CD14-positive monocyte (primary cell): ENCODE measurements at regions not wholly inside any gene's neighbourhood (a gene's known extent, or its start where the extent isn't known, plus 50 kb on each side); places are given as distances from the start of the nearest gene placed in this dataset.
"Not testable (repeated sequence)": the region's sequence is repeated elsewhere in the genome, so short reads cannot be mapped to it uniquely, and the experiment has no call there.

Source experiments
- DNase-seq, 3 donors: peaks; one replicate each; pipeline ENCODE4 v3.0.0-alpha.2; 2011 to 2022
- H2AFZ ChIP-seq: 2 replicates; pipeline ENCODE4 v1.6.0; 2012; ENCODE audit warnings: mild to moderate bottlenecking, low read depth, low read length, inconsistent platforms; ENCODE audit not compliant: insufficient read depth, poor library complexity, severe bottlenecking
- H3K27ac ChIP-seq, 2 donors: 1 replicate in 1 of 2; 2 replicates in 1 of 2; pipeline ENCODE4 v1.5.1; 2012 to 2013; ENCODE audit warnings: low read length in 2 of 2, control low read depth in 1 of 2, inconsistent platforms in 1 of 2, low read depth in 1 of 2, mild to moderate bottlenecking in 1 of 2
- H3K27me3 ChIP-seq, 2 donors: one replicate each; pipeline versions ENCODE4 v1.6.0 to v1.6.1; 2011 to 2013; ENCODE audit warnings: low read length in 2 of 2; ENCODE audit not compliant: control insufficient read depth in 2 of 2, insufficient read depth in 2 of 2
- H3K36me3 ChIP-seq, 2 donors: replicated peaks in 1 of 2; 1 replicate in 1 of 2; 2 replicates in 1 of 2; pipeline versions ENCODE4 v1.5.1 to v1.6.1; 2012 to 2013; ENCODE audit warnings: low read length in 2 of 2, control low read depth in 1 of 2, inconsistent platforms in 1 of 2, mild to moderate bottlenecking in 1 of 2; ENCODE audit not compliant: insufficient read depth in 2 of 2, control insufficient read depth in 1 of 2
- H3K4me1 ChIP-seq, 2 donors: 1 replicate in 1 of 2; 2 replicates in 1 of 2; pipeline versions ENCODE4 v1.5.1 to v1.6.1; 2012 to 2013; ENCODE audit warnings: low read length in 2 of 2, control low read depth in 1 of 2, inconsistent platforms in 1 of 2, mild to moderate bottlenecking in 1 of 2, moderate library complexity in 1 of 2; ENCODE audit not compliant: insufficient read depth in 2 of 2, control insufficient read depth in 1 of 2
- H3K4me2 ChIP-seq: replicated peaks from 2 replicates; pipeline ENCODE3; 2012; ENCODE audit warnings: low read length, moderate library complexity, mild to moderate bottlenecking; ENCODE audit not compliant: poor library complexity, severe bottlenecking; ENCODE audit errors: extremely low read depth
- H3K4me3 ChIP-seq, 3 experiments: fragments of 200-600 bp in 1 of 3; sonication (generic) in 1 of 3; replicated peaks in 1 of 3; 1 replicate in 2 of 3; 2 replicates in 1 of 3; pipeline ENCODE4 v1.5.1; 2011 to 2013; ENCODE audit warnings: low read length in 3 of 3, mild to moderate bottlenecking in 3 of 3, control low read depth in 2 of 3, low read depth in 2 of 3, inconsistent platforms in 1 of 3, moderate library complexity in 1 of 3
- H3K79me2 ChIP-seq: 2 replicates; pipeline ENCODE4 v1.6.0; 2012; ENCODE audit warnings: mild to moderate bottlenecking, control low read depth, inconsistent platforms, low read length, moderate library complexity; ENCODE audit not compliant: insufficient read depth
- H3K9ac ChIP-seq: 2 replicates; pipeline ENCODE4 v1.6.0; 2017; ENCODE audit warnings: low read length, mild to moderate bottlenecking; ENCODE audit not compliant: insufficient read depth, poor library complexity, severe bottlenecking
- H3K9me3 ChIP-seq, 2 donors: replicated peaks in 1 of 2; 1 replicate in 1 of 2; 2 replicates in 1 of 2; pipeline versions ENCODE4 v1.5.1 to v1.6.1; 2012 to 2013; ENCODE audit warnings: low read length in 2 of 2, control low read depth in 1 of 2; ENCODE audit not compliant: control insufficient read depth in 1 of 2, insufficient read depth in 1 of 2
- H4K20me1 ChIP-seq: 2 replicates; pipeline ENCODE4 v1.6.0; 2012; ENCODE audit warnings: mild to moderate bottlenecking, low read length, control low read depth, moderate library complexity; ENCODE audit not compliant: insufficient read depth
- H3K27ac Mint-ChIP-seq, 7 donors: one replicate each; pipeline ENCODE4 v1.8.0; 2020; ENCODE audit warnings: mild to moderate bottlenecking in 7 of 7, mixed read lengths in 7 of 7, moderate library complexity in 6 of 7, inconsistent platforms in 2 of 7
- H3K27me3 Mint-ChIP-seq, 3 donors: one replicate each; pipeline ENCODE4 v1.8.0; 2021 to 2022; ENCODE audit warnings: low read depth in 3 of 3, mild to moderate bottlenecking in 3 of 3, mixed read lengths in 3 of 3, moderate library complexity in 3 of 3, inconsistent platforms in 1 of 3
- H3K36me3 Mint-ChIP-seq, 2 donors: one replicate each; pipeline ENCODE4 v1.8.0; 2020; ENCODE audit warnings: mixed read lengths in 2 of 2, inconsistent platforms in 1 of 2, mild to moderate bottlenecking in 1 of 2
- H3K4me1 Mint-ChIP-seq: one replicate; pipeline ENCODE4 v1.8.0; 2020; ENCODE audit warnings: mild to moderate bottlenecking, mixed read lengths
- H3K4me3 Mint-ChIP-seq, 2 donors: one replicate each; pipeline ENCODE4 v1.8.0; 2020; ENCODE audit warnings: mild to moderate bottlenecking in 2 of 2, mixed read lengths in 2 of 2, moderate library complexity in 1 of 2
- H3K9me3 Mint-ChIP-seq, 7 donors: one replicate each; pipeline ENCODE4 v1.8.0; 2020 to 2022; ENCODE audit warnings: mixed read lengths in 7 of 7, mild to moderate bottlenecking in 6 of 7, moderate library complexity in 6 of 7, inconsistent platforms in 2 of 7
- WGBS: methylation state at CpG from one replicate; pipeline ENCODE4 v1.1.5; 2013; ENCODE audit warnings: missing lambda C conversion rate; ENCODE audit not compliant: insufficient coverage; 5-methylcytosine and 5-hydroxymethylcytosine counted together
- intact Hi-C, 2 donors: fragments of 100-400 bp; cut with micrococcal nuclease; formaldehyde crosslinking; loops; one replicate each; pipeline versions ENCODE4 v1.15.0 to v1.15.1; 2023
- TF ChIP-seq, protein P1 (sequence below): fragments of 200-600 bp; IDR thresholded peaks from one replicate; pipeline ENCODE4 v1.8.0; 2022; ENCODE audit warnings: antibody characterized with exemption, mild to moderate bottlenecking

DNA sequence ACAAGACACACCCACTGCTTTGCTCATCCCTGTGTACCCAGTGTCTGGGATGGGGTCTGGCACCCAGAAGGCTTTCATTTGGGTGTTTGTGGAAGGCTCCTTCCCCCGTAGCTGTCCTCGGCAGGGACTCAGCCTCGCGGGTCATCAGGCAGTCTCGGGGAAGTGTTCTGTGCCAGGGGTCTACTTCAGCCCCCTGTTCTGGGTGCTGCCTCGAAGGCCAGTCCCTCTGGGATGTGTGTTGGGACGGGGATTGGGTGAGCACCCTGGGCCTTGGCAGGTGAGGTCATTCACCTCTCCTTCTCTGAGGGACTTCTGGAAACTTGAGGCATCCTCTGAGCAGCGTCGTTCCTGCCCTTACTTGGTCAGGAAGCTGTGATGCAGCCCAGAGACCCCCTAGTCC is 65.5 kb downstream of the RPUSD4 start:
- no peak overlapping the region for H3K4me2 ChIP-seq
- H3K27me3 ChIP-seq = no peaks in the 10 kb centered on the region
- H4K20me1 ChIP-seq = no peaks in the 10 kb centered on the region
- no peak overlapping the region for H3K4me3 ChIP-seq
- no peaks in the 10 kb centered on the region for H3K79me2 ChIP-seq
- intact Hi-C loops = no loop called here
- no peaks in the 10 kb centered on the region for H3K9me3 ChIP-seq
- H3K27ac ChIP-seq = no peak overlapping the region
- Mint-ChIP-seq H3K9me3 (peaks cover 0 to 4% (median 0%) of the 10 kb centered on the region in 7 donors), H3K36me3 (no peaks in the 10 kb centered on the region), H3K27me3 (peaks cover 3 to 5% (median 4%) of the 10 kb centered on the region in 3 donors), H3K4me1 (peaks cover 7% of the 10 kb centered on the region), H3K4me3 (no peak overlapping the region), H3K27ac (no peak overlapping the region)
- WGBS = 97% methylated on average over 5 of the region's 9 CpGs
- TF ChIP-seq, protein P1, sequence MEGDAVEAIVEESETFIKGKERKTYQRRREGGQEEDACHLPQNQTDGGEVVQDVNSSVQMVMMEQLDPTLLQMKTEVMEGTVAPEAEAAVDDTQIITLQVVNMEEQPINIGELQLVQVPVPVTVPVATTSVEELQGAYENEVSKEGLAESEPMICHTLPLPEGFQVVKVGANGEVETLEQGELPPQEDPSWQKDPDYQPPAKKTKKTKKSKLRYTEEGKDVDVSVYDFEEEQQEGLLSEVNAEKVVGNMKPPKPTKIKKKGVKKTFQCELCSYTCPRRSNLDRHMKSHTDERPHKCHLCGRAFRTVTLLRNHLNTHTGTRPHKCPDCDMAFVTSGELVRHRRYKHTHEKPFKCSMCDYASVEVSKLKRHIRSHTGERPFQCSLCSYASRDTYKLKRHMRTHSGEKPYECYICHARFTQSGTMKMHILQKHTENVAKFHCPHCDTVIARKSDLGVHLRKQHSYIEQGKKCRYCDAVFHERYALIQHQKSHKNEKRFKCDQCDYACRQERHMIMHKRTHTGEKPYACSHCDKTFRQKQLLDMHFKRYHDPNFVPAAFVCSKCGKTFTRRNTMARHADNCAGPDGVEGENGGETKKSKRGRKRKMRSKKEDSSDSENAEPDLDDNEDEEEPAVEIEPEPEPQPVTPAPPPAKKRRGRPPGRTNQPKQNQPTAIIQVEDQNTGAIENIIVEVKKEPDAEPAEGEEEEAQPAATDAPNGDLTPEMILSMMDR = no peak
- no peak for DNase-seq
- no peak overlapping the region for H2AFZ ChIP-seq
- H3K4me1 ChIP-seq = peaks cover 4% of the 10 kb centered on the region in 2 donors
- no peak overlapping the region for H3K9ac ChIP-seq
- H3K36me3 ChIP-seq = no peaks in the 10 kb centered on the region

- H3K36me3 ChIP-seq, H3K36me3 Mint-ChIP-seq, H3K9ac ChIP-seq, H3K79me2 ChIP-seq, DNase-seq, H3K4me3 ChIP-seq, H3K27ac ChIP-seq, H3K27ac Mint-ChIP-seq, H3K9me3 Mint-ChIP-seq, H3K9me3 ChIP-seq, intact Hi-C loops, H3K4me3 Mint-ChIP-seq, H3K4me2 ChIP-seq, H3K27me3 ChIP-seq, H4K20me1 ChIP-seq, H2AFZ ChIP-seq, H3K4me1 Mint-ChIP-seq, H3K4me1 ChIP-seq: not testable (repeated sequence)
- H3K27me3 Mint-ChIP-seq = peaks cover 7 to 15% (median 9%) of the 10 kb centered on the region in 3 donors
- no CpG with 5 or more reads among the region's 2 CpGs for WGBS
Measured at GRCh38 chr11:126143491-126143890, 68.0 kb downstream of the RPUSD4 start.
